Left kidney (tissue), 1 donor: ENCODE measurements at regions not wholly inside any gene's neighbourhood (a gene's known extent, or its start where the extent isn't known, plus 50 kb on each side); places are given as distances from the start of the nearest gene placed in this dataset.

ENCODE experiments used
- DNase-seq: peaks from one replicate; pipeline ENCODE4 v3.0.0-alpha.2; 2013

DNA sequence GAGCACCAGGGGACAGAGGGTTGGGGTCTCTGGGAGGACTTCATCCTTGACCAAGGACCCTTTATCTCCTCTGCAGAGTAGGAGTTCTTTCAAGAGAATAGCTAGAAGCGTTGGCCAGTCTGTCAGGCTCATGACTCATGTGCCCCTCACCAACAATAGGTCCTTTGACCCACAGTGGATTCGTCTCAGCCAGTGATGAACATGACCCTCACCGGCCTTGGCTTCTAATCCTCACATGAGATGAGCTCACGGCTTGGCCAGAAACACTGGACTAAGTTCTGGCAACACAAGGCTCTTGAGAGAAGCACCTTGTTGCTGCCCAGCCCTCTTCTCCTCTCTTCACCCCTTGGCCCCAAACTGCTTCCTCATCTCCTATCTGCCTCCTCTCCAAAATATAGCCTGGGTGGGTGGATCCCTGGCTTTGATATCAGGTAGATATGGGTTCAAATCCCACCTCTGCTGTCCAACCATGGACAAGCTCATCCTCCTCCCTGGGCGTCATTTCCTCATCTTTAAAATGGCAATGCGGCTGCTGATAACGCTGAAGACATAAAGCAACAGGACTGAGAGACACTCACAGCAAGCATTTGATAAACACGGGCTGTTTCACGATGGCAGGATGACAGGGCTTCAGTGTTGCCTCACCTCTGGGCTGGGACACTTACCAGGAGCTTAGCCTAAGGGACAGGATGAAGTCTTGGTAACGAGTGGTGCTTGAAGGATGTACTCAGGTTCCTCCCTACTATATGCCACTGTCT is 446.7 kb upstream of the PROK2 start:
- no peak for DNase-seq

- DNase-seq = no peak
These were observed 445.9 kb upstream of the PROK2 start for GRCh38 chr3:72230774-72231379.

DNA sequence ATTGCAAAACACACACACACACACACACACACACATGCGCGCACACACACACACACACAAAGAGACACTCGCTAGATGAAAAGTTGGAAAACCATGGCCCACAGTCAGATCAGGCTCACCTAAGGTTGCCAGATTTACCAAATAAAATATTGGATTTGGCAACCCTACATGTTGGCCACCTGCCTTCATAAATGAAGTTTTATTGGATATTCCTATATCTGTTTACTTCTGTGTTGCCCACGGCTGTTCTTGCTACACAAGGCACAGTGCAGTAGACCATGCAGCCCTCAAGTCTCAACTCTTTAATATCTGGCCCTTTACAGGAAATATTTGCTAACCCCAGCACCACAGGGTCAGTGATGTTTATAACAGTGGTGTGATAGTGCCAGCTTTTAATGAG is 445.0 kb upstream of the PROK2 start:
- DNase-seq = no peak

- no peak for DNase-seq
These were observed 442.6 kb upstream of the PROK2 start for GRCh38 chr3:72227486-72228070.

GRCh38 chr3:72224804-72225509 is 440.0 kb upstream of the PROK2 start:
- DNase-seq = no peak

GRCh38 chr3:72223628-72224027 is 438.7 kb upstream of the PROK2 start:
- DNase-seq = no peak

DNA sequence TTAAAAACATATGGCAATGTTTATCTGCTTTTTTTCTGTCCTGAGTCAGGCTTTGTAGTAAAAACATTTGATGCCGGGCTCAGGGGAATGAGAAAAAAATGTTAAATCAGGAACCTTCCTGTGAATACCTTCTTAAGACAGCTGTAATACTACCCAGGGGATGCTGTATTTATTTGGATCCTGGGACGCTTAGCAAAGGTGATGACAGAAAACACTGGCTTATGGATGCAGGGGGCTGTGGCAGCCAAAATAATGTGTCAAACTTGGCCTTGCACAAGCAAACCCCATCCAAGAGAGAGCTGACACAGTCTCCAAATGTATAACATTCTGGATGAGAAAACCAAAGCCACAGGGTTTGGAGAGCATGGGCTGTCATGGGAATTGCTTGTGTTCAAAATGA is 438.2 kb upstream of the PROK2 start:
- DNase-seq = no peak

DNA sequence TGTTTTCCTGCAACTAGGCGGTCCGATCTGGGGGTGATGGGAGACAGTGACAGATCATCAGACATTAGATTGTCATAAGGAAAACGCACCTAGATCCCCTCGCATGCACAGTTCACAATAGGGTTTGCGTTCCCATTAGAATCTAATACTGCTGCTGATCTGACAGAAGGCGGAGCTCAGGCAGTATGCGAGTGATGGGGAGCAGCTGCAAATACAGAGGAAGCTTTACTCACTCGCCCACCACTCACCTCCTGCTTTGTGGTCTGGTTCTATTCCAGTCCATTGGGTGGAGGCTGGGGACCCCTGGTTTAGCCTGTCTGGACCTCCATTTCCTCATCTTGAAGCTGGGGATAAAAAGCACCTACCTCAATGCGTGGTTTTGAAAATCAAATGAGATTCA is 437.5 kb upstream of the PROK2 start:
- no peak for DNase-seq

DNA sequence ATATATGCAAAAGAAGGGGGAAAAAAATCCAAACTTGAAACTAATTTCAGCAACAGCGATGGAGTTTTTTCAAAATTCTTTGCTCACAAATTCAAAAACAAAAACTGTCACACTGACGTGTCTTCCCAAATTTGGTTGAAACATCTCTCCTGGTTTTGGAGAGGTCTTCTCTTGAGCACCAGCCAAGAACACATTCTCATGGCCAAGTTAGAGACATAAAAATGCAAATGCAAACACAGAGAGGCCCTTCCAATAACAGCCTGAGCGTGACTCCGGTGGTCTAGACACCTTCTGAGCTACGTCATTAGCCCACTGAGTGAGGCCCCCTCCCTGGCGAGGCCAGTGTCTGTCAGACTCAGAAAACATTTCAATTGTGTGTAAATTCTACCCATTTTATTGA is 436.0 kb upstream of the PROK2 start:
- no peak for DNase-seq

- DNase-seq = no peak
These were observed 434.8 kb upstream of the PROK2 start for GRCh38 chr3:72219752-72220151.

DNA sequence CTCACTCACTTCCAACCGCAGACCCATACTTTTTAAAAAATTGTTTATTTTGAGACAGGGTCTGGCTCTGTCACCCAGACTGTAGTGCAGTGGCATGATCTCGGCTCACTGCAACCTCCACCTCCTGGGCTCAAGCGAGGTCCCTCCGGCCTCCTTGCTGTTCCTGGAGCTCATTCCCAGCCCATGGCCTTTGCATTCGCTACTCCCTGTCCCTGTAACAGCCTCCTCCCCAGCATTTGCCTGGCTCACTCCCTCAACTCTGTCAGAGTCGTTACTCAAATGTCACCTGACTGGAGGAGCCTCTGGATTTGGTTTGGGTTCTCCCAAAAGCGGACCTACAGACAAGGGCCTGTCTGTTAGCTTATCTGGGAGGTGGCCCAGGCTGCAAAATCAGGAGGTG is 432.6 kb upstream of the PROK2 start:
- DNase-seq = no peak

GRCh38 chr3:72214066-72214951 is 429.4 kb upstream of the PROK2 start:
- no peak for DNase-seq

- DNase-seq = peak; percentile 44
These were observed 428.5 kb upstream of the PROK2 start for GRCh38 chr3:72213296-72214065.

DNA sequence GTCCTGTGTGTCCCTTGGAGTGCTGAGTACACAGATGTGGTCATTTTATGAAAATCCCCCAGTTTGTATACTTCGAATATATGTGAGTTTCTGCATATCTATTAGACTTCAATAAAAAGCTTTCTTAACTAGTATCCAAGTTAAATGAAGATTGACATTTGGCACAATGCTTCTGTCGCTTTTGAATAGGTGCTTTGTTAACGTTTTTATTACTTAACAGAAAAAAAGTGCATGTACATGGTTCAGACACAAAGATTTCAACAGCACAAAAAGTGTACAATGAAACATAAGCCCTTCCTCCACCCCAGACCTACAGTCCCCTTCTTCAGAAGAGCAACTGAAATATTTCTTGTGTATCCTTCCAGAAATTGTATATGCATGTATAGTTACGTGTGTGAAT is 427.4 kb upstream of the PROK2 start:
- DNase-seq = no peak

- no peak for DNase-seq
These were observed 425.3 kb upstream of the PROK2 start for GRCh38 chr3:72210261-72210660.

GRCh38 chr3:72205297-72205826 is 420.4 kb upstream of the PROK2 start:
- DNase-seq = no peak

DNA sequence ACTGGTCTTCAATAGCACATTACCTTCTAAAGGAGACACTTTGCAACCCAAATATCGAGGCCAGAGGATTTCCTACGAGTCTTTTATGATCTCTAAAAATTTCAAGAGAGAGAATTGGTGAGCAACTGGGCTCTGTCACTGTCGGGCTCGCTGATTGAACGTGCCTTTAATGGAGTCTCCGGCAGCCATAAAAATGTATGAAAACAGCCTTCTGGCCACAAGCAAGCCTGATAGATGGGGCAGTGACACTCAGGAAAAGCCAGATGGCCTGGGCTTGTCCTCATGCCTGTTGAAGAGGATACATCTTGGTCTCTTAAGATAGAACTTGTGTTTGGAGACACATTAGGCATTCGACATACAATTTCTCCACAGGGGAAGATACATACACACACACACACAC is 419.5 kb upstream of the PROK2 start:
- no peak for DNase-seq

DNA sequence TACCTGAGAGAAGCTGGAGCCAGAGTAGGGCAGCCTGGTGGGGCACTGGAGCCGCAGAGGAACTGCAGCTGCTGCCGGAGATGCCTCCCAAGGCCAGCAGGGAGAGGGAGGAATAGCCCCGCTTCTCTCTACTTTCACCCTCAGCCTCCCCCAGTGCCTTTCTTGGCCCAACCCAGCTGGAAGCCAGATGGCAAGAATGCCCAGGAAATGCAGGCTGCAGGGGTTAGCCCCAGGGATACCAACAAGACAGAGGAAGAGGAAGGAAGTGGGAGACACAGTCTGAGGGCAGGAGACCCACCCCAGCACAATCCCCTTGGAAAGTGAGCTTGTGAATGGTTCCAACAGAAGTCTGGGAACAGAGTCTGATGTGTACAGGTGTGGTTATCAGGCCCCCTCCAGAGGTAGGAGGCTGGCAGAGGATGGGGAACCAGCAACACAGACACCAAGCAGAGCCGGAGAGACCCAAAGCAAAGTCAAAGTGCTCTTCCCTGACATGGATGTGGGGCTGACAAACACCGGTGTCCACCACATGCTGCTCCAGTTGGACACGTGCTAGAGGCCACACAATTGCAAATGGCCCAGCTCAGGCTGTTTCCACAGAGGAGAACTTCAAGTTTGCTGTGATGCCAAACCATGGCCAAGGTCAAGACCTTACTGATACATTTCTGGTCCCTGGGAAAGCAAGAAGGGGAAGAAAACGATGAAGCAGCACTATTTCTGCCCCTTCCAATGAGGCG is 418.8 kb upstream of the PROK2 start:
- DNase-seq = no peak

- no peak for DNase-seq
These were observed 418.2 kb upstream of the PROK2 start for GRCh38 chr3:72203105-72203504.

GRCh38 chr3:72200332-72200731 is 415.4 kb upstream of the PROK2 start:
- no peak for DNase-seq
